Endothelial cell of umbilical vein (primary cell): ENCODE measurements at regions not wholly inside any gene's neighbourhood (a gene's known extent, or its start where the extent isn't known, plus 50 kb on each side); places are given as distances from the start of the nearest gene placed in this dataset.

ENCODE experiments used
- BruUV-seq: library from RNA; stranded (reverse); fragments of 400-500 nt; replicated peaks from 2 replicates; lab custom pipeline; 2021; lab: Mats Ljungman, UMichigan
- CTCF ChIA-PET: fragments of 300-600, 350-600 bp; sonication (Branson Sonifier 250); formaldehyde crosslinking; loops from one replicate; lab custom pipeline; 2021; ENCODE audit warnings: antibody characterized with exemption, inconsistent platforms; lab: Charles Lee
- POLR2A ChIA-PET: fragments of 300-600, 350-600 bp; sonication (Branson Sonifier 250); formaldehyde crosslinking; loops from one replicate; lab custom pipeline; 2021; ENCODE audit warnings: antibody characterized with exemption, inconsistent platforms; lab: Charles Lee
- DNase-seq: peaks from one replicate; pipeline ENCODE4 v3.0.0-alpha.2; 2011; ENCODE audit warnings: low read depth, low spot score
- FAIRE-seq: peaks from 2 replicates; lab custom pipeline; 2011; peaks lifted over from hg19 to GRCh38; lab: Jason Lieb, UNC
- H2AFZ ChIP-seq: 2 replicates; pipeline ENCODE4 v1.6.0; 2012; ENCODE audit warnings: low read depth, low read length, control low read depth, inconsistent platforms
- H3K27ac ChIP-seq: 2 replicates; pipeline ENCODE4 v1.5.1; 2011; ENCODE audit warnings: low read depth, mild to moderate bottlenecking, control low read depth, low read length, moderate library complexity; ENCODE audit not compliant: insufficient read depth
- H3K27me3 ChIP-seq, 2 experiments: 2 replicates each; pipeline versions ENCODE4 v1.6.0 to v1.6.1; 2011; ENCODE audit warnings: low read length in 2 of 2, mixed read lengths in 1 of 2; ENCODE audit not compliant: control insufficient read depth in 2 of 2, insufficient read depth in 2 of 2
- H3K36me3 ChIP-seq, 2 experiments: 2 replicates in 1 of 2; 3 replicates in 1 of 2; pipeline ENCODE4 v1.5.1; 2011; ENCODE audit warnings: low read length in 2 of 2, mild to moderate bottlenecking in 1 of 2, moderate library complexity in 1 of 2; ENCODE audit not compliant: control insufficient read depth in 2 of 2, insufficient read depth in 2 of 2; ENCODE audit errors: extremely low read depth in 1 of 2
- H3K4me1 ChIP-seq: 3 replicates; pipeline ENCODE4 v1.5.1; 2011; ENCODE audit warnings: mild to moderate bottlenecking, low read length; ENCODE audit not compliant: control insufficient read depth, insufficient read depth; ENCODE audit errors: extremely low read depth
- H3K4me2 ChIP-seq: 2 replicates; pipeline ENCODE4 v1.6.1; 2011; ENCODE audit warnings: low read length, control low read depth, mixed read lengths; ENCODE audit not compliant: insufficient read depth
- H3K4me3 ChIP-seq, 3 experiments: fragments of 200-600 bp in 1 of 3; sonication (generic), shearing (Covaris generic) in 1 of 3; replicated peaks in 1 of 3; 2 replicates each; pipeline ENCODE4 v1.5.1; 2011 to 2016; ENCODE audit warnings: control low read depth in 3 of 3, low read length in 3 of 3, mild to moderate bottlenecking in 2 of 3, inconsistent platforms in 1 of 3, low read depth in 1 of 3, moderate library complexity in 1 of 3; ENCODE audit not compliant: insufficient read depth in 1 of 3
- H3K79me2 ChIP-seq: 2 replicates; pipeline ENCODE4 v1.6.0; 2012; ENCODE audit warnings: low read length, inconsistent platforms; ENCODE audit not compliant: control insufficient read depth, insufficient read depth
- H3K9ac ChIP-seq: replicated peaks from 2 replicates; pipeline ENCODE3; 2011; ENCODE audit warnings: low read length, control low read depth; ENCODE audit not compliant: insufficient read depth; ENCODE audit errors: extremely low read depth
- H3K9me1 ChIP-seq: replicated peaks from 3 replicates; pipeline ENCODE4 v1.6.0; 2011; ENCODE audit warnings: mild to moderate bottlenecking, low read length; ENCODE audit not compliant: control insufficient read depth, insufficient read depth; ENCODE audit errors: extremely low read depth
- H3K9me3 ChIP-seq: replicated peaks from 2 replicates; pipeline ENCODE4 v1.5.1; 2012; ENCODE audit warnings: low read length, inconsistent platforms; ENCODE audit not compliant: control insufficient read depth, insufficient read depth
- H4K20me1 ChIP-seq: replicated peaks from 2 replicates; pipeline ENCODE3; 2011; ENCODE audit warnings: mild to moderate bottlenecking, low read length; ENCODE audit not compliant: control insufficient read depth, insufficient read depth; ENCODE audit errors: extremely low read depth
- CTCF ChIP-seq, 2 donors: IDR thresholded peaks; 1 replicate in 1 of 2; 2 replicates in 1 of 2; pipeline ENCODE4 v1.5.1; 2011; ENCODE audit warnings: low read length in 2 of 2, mild to moderate bottlenecking in 2 of 2, moderate library complexity in 2 of 2, control low read depth in 1 of 2, inconsistent platforms in 1 of 2, low read depth in 1 of 2; ENCODE audit not compliant: insufficient read depth in 1 of 2; ENCODE audit errors: extremely low read depth in 1 of 2
- EZH2 ChIP-seq: IDR thresholded peaks from 2 replicates; pipeline ENCODE4 v1.6.1; 2012; ENCODE audit warnings: borderline replicate concordance, low read depth, mild to moderate bottlenecking, moderate library complexity, low read length, inconsistent platforms; ENCODE audit not compliant: severe bottlenecking
- FOS ChIP-seq: IDR thresholded peaks from 2 replicates; pipeline ENCODE4 v1.6.1; 2011; ENCODE audit warnings: mild to moderate bottlenecking, low read length, moderate library complexity, borderline replicate concordance; ENCODE audit not compliant: insufficient read depth
- GATA2 ChIP-seq: IDR thresholded peaks from 2 replicates; pipeline ENCODE4 v1.7.0; 2011; ENCODE audit warnings: low read depth, mild to moderate bottlenecking, moderate library complexity, mixed read lengths, low read length; ENCODE audit not compliant: insufficient read length, insufficient read depth
- JUN ChIP-seq: IDR thresholded peaks from 2 replicates; pipeline ENCODE4 v1.6.1; 2011; ENCODE audit warnings: borderline replicate concordance, low read depth; ENCODE audit not compliant: insufficient read length, insufficient read depth
- MAX ChIP-seq: IDR thresholded peaks from 2 replicates; pipeline ENCODE4 v1.6.1; 2011; ENCODE audit not compliant: insufficient read depth, insufficient read length
- MYC ChIP-seq: IDR thresholded peaks from one replicate; pipeline ENCODE4 v1.6.1; 2011; ENCODE audit warnings: mild to moderate bottlenecking, low read depth, low read length
- POLR2A ChIP-seq: IDR thresholded peaks from 2 replicates; pipeline ENCODE4 v1.6.1; 2012; ENCODE audit warnings: low read depth, mild to moderate bottlenecking, control low read depth, low read length
- POLR2AphosphoS5 ChIP-seq: IDR thresholded peaks from 2 replicates; pipeline ENCODE4 v1.6.1; 2012; ENCODE audit warnings: low read depth, mild to moderate bottlenecking, control low read depth, low read length, moderate library complexity; ENCODE audit not compliant: insufficient read depth
- dilution Hi-C: fragments of 300-500 bp; cut with MboI; formaldehyde crosslinking; loops from one replicate; pipeline ENCODE4 v1.15.0; 2019; ENCODE audit warnings: low sequenced_read_pairs; ENCODE audit not compliant: extremely low pct_ligation_motif_present
- intact Hi-C: fragments of 100-400 bp; cut with micrococcal nuclease; formaldehyde crosslinking; loops from one replicate; pipeline ENCODE4 v1.10.0; 2022

GRCh38 chr18:22564036-22564435, 146.3 kb upstream of the CTAGE1 start:
- Histone ChIP-seq H3K27ac (peak overlapping the region; percentile 34), H3K4me3 (no peak overlapping the region), H3K27me3 (no peaks in the 10 kb centered on the region), H3K4me2 (peak overlapping the region; percentile 83), H3K9me1 (no peaks in the 10 kb centered on the region), H3K36me3 (no peaks in the 10 kb centered on the region), H4K20me1 (no peaks in the 10 kb centered on the region), H2AFZ (peak overlapping the region; percentile 11), H3K4me1 (peaks cover 35% of the 10 kb centered on the region), H3K79me2 (peaks cover 2% of the 10 kb centered on the region), H3K9ac (no peak overlapping the region), H3K9me3 (no peaks in the 10 kb centered on the region)
- FAIRE-seq (peak; percentile 63), DNase-seq (peak; percentile 54)
- intact Hi-C loops (loop anchor here (5.0 kb wide), 1 partner anchor 372 kb away; no protein-coding TSS in a partner anchor), dilution Hi-C loops (loop anchor here (10.0 kb wide), 1 partner anchor 389 kb away; no protein-coding TSS in a partner anchor)
- BruUV-seq, result no TSS peak
- TF ChIP-seq JUN, result no peak
- no peak for TF ChIP-seq GATA2
- no peak for TF ChIP-seq MYC
- no peak for TF ChIP-seq POLR2AphosphoS5
- no peak for TF ChIP-seq FOS
- TF ChIP-seq MAX, result no peak
- TF ChIP-seq POLR2A, result no peak
- no peak for TF ChIP-seq EZH2
- no peak for TF ChIP-seq CTCF (IDR thresholded peaks at IDR 0.05; ENCODE audit: extremely low read depth in 1 of 2, insufficient read depth in 1 of 2, low read depth in 1 of 2, low read length in 2 of 2)
- ChIA-PET CTCF (interaction anchor here (0.7 to 8.7 kb wide), 10 partner anchors 70 to 393 kb away, joined by 3 to 144 read pairs (median 5); partner anchors contain the start of gene GATA6), POLR2A (no interaction called here)
